Astrocyte of the hippocampus (primary cell): ENCODE measurements at regions not wholly inside any gene's neighbourhood (a gene's known extent, or its start where the extent isn't known, plus 50 kb on each side); places are given as distances from the start of the nearest gene placed in this dataset.
"Not testable (repeated sequence)": the region's sequence is repeated elsewhere in the genome, so short reads cannot be mapped to it uniquely, and the experiment has no call there.

Source experiments
- DNase-seq: peaks from one replicate; pipeline ENCODE4 v3.0.0; 2011; ENCODE audit warnings: low read depth, low spot score

DNA sequence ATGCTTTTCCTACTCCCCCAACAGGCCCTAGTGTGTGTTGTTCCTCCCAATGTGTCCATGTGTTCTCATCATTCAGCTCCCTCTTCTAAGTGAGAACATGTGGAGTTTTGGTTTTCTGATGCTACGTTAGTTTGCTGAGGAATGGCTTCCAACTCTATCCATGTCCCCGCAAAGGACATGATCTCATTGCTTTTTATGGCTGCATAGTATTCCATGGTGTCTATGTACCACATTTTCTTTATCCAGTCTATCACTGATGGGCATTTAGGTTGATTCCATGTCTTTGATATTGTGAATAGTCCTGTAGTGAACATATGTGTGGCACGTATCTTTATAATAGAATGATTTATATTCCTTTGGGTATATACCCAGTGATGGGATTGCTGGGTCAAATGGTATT is 72.5 kb upstream of the CCNY start:
- DNase-seq: not testable (repeated sequence)

GRCh38 chr10:35264636-35265035 is 71.7 kb upstream of the CCNY start:
- DNase-seq: not testable (repeated sequence)

DNA sequence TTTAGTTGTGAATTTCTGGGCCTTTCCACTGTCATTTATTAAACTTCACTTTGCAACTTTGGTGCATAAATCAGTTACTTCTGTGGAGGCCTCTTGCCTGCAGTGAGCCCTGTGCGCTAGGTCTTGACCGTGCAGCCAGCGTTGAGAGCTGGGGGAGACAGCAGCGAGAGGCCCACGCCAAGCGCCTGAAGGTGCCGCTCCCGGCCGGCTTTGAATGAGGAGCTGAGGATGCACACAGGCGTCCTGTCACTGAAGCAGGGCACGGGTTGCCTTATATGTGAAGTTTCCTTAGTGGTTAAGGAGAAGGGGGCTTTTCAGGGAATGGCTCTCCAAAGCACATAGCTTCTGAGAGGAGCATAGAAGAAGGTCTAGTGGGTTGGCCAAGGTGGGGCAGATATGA is 70.9 kb upstream of the CCNY start:
- DNase-seq: no peak

DNA sequence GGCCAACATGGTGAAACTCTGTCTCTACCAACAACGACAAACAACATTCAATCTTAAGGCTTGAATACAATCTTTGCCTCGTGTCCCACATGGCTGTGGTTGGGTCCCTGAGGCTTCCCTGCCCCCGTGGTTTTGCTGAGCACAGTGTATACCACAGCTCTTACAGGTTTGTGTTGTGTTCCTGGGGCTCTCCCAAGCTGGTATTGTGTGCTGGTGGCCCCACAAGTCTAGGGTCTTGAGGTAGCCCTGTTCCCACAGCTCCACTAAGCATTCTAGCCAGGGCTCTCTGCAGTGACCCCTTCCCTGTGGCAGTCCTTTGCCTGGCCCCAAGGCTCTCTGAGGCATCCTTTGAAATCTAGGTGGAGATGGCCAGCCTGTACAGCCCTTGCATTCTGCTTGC is 68.0 kb upstream of the CCNY start:
- no peak for DNase-seq

GRCh38 chr10:35268791-35269257 is 67.5 kb upstream of the CCNY start:
- no peak for DNase-seq

GRCh38 chr10:35270100-35270499 is 66.2 kb upstream of the CCNY start:
- DNase-seq: no peak

DNA sequence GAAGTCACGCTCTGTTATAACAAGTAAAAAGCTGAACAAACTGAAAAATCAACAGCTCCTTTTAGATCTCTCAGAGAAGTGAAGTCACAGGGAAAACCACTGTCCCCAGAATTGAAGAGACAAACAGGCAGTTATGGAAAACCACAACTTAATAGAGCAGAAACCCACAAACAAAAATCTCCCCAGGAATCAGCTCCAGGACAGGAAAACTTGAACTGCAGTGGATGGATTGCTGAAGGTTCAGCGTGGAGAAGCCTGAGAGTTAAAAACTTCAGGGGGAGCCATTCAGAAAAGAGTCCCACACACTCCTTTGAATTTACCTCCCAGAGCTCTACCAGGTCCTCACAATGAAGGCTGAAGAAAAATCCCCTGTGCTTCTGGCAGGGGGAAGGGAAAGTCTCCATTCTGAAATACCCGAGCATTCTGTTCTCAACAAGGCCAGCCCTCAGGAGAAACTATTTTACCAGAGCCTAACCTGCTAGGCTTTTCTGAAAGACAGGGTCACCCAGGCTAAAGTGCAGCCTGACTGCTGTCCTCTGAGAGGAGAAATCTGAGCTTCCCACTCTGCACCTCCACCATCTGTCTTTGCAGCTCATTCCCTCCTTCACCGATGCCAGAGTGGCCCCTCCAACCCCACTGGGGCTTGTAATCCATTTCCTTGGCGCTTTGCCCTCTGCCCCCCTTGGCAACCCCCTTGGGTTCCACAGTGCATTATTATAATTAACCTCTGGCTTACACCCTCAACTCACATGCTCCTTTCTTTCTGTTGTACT is 65.0 kb upstream of the CCNY start:
- peak; percentile 59 for DNase-seq

DNA sequence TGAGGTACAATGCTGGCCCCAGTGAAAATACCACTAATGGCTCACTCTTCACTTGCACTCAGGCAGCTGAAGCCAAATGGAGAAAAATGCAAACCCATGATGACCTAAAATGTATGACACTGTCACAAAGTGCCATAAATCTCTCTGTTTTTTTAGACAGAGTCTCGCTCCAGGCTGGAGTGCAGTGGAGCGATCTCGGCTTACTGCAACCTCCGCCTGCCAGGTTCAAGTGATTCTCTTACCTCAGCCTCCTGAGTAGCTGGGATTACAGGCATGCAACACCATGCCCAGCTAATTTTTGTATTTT is 64.5 kb upstream of the CCNY start:
- DNase-seq: peak; percentile 16

DNA sequence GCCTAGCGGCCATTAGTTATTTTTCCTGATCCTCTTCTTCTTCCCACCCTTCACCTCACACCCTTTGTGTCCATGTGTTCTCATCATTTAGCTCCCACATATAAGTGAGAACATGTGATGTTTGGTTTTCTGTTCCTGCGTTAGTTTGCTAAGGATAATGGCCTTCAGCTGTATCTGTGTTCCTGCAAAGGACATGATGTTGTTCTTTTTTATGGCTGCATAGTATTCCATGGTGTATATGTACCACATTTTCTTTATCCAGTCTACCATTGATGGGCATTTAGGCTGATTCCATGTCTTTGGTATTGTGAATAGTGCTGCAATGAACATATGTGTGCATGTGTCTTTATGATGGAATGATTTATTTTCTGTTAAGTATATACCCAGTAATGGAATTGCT is 63.9 kb upstream of the CCNY start:
- not testable (repeated sequence) for DNase-seq

GRCh38 chr10:35273994-35274393 is 62.3 kb upstream of the CCNY start:
- not testable (repeated sequence) for DNase-seq

- DNase-seq: no peak
Observed at GRCh38 chr10:35274498-35275060, 61.7 kb upstream of the CCNY start.

DNA sequence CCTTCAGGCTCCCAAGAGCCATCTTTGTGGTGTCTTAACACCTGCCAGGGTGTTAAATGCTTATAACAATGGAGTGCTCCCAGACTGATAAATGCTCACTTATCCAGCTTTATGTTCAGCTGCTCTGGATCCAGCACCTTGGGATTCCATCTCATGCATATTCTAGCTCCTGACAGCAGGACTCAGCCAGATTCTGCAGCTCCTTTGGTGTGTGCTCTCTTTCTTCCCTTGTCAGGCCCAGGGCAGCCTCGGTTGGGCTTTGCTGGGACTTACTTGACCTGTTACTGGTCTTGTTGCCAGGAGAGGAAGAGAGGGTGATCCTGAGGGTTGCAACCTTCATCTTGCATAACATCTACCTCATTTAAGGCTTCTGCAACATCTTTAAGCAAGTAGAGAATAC is 59.4 kb upstream of the CCNY start:
- DNase-seq: no peak

GRCh38 chr10:35280246-35280645 is 56.1 kb upstream of the CCNY start:
- not testable (repeated sequence) for DNase-seq
